ENCODE measurements at regions not wholly inside any gene's neighbourhood (a gene's known extent, or its start where the extent isn't known, plus 50 kb on each side); places are given as distances from the start of the nearest gene placed in this dataset.
A peak's percentile ranks its signal among the peaks of the same experiment; 100 is the strongest.

- DNase-seq = no peak
Measured at GRCh38 chr2:158905341-158905740, 63.1 kb upstream of the TANC1 start.

GRCh38 chr2:158905784-158906183 is 62.7 kb upstream of the TANC1 start:
- DNase-seq = no peak

- DNase-seq = no peak
Measured at GRCh38 chr2:158907926-158908456, 60.4 kb upstream of the TANC1 start.

GRCh38 chr2:158912112-158912511 is 56.3 kb upstream of the TANC1 start:
- DNase-seq = peak in 2 of 58 donors; percentile 1 to 11

- no peak for DNase-seq
Measured at GRCh38 chr2:158912765-158913164, 55.7 kb upstream of the TANC1 start.

GRCh38 chr2:158914066-158914465 is 54.4 kb upstream of the TANC1 start:
- DNase-seq = no peak

- no peak for DNase-seq
Measured at GRCh38 chr2:158914731-158915130, 53.7 kb upstream of the TANC1 start.

GRCh38 chr2:158917121-158917520 is 51.3 kb upstream of the TANC1 start:
- DNase-seq = no peak

- no peak for DNase-seq
Measured at GRCh38 chr2:158918452-158918851, 50.0 kb upstream of the TANC1 start.

All from anterior cingulate cortex (tissue), 58 donors.